NCI-H526 treated with DMSO at 0.1 percent for 48 hours (cell line): ENCODE measurements at regions not wholly inside any gene's neighbourhood (a gene's known extent, or its start where the extent isn't known, plus 50 kb on each side); places are given as distances from the start of the nearest gene placed in this dataset.
A peak's percentile ranks its signal among the peaks of the same experiment; 100 is the strongest.

Experiments used
- DNase-seq: peaks from one replicate; lab custom pipeline; 2025; lab: John Stamatoyannopoulos, UW

GRCh38 chr14:85263916-85264675 is 265.8 kb upstream of the FLRT2 start:
- no peak for DNase-seq

DNA sequence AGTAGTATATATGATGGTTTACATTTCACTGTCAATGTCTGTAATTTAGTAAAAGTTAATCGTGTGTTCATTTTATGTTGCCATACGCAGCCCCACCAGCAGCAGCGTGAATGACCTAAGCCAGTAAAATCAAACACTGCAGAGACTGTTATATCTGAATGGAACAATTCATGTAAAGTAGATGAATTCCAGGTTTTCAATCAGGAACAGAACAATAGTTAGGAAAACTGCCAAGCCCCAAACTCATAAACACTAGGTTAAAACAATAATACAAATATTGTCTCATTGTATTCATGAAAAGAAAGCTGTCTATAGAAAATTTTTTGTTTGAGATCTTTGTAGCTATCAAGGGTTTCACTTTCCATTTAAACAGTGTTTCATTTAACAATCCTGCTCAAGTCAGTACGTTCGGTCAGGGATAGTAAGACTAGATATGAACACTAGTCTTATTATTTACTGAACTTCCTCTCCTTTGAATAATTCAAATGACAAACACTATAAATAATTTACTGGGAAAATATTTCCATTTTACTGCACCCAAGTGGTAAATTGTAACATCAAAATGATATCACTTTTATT is 256.8 kb upstream of the FLRT2 start:
- DNase-seq: peak; percentile 62

GRCh38 chr14:85273952-85274351 is 256.0 kb upstream of the FLRT2 start:
- DNase-seq: no peak

DNA sequence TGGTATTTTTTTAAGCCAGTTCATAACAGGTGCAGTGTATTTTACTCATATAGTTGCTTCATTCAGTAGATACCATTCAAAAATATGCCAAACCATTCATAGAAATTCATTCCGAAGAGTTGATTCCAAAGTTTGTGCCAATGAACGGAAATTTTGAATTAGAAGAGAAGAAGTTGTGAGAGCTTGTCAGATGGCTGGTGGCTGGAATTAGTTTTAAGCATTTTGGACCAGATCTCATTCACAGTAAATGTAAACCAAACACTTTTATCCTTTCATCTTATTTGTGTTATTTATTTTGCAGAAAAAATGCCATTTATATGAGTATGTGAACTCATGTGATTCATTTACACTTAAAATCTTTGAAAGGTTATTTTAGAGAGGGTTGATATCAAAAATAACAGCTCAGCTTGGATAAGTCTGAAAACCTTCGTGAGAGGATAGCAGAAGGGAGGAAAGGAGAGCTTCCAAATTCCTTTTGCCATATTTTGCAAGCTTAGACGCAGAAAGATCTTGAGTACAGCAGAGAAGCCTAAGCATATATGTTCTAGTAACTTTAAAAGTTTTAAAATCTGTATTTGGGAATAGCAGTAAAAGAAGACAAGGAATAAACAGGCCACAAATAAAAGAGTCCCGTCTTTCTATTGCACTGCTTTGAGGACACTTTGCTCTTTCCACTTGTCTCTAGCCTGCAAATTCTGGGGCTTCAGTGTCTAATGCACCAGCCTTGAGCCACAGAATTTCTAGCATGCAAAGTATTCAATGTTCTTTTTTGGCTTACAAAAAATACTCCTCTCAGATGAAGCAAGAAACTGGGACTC is 253.6 kb upstream of the FLRT2 start:
- DNase-seq: no peak

DNA sequence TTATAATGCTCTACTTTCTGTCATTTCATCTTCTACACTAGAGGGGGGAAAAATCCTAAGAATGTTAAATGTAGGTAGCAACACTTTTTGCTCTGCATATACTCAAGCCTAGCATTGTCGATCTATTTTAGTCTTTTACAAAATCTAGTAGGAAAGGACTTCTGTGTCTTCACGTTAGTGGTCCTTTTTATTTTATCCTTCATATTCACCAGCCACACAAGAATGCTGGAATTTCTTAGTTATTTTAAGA is 253.0 kb upstream of the FLRT2 start:
- DNase-seq: no peak

DNA sequence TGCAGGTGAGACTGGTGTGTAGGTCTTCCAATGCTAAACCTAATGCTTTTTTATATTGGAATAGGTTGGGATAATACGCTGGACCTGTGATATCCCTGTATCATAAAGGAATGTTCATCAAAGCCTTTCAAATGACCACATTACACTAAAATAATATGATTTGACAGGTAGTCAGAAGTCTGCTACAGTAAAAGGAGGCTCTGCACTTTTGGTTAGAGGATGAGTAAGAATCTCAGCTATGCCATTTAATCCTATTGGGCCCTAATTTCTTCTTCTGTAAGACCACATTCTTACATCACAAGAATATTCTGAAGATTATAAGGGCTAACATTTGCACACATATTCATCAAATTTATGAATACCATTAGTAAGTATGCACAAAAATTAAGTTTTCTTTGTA is 250.5 kb upstream of the FLRT2 start:
- no peak for DNase-seq

DNA sequence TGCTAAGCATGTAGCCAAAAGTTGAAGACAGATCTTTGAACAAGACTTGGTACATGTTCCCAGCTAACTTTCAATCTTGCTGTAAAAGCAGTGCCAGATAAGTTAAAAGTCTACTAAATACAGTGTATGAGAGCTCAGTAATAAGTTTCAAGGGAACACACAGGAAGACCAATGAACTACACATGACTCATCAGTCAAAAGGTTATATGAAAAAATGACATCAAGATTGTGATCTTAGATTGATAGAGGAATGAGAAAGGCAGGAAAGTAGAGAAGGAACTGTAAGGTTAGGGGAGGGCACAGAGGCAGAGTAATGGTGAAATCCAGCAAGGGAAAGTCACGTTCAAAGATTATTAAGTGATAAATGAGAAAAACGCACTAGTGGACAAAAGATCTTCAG is 249.9 kb upstream of the FLRT2 start:
- DNase-seq: no peak

GRCh38 chr14:85281921-85282320 is 248.0 kb upstream of the FLRT2 start:
- DNase-seq: no peak

DNA sequence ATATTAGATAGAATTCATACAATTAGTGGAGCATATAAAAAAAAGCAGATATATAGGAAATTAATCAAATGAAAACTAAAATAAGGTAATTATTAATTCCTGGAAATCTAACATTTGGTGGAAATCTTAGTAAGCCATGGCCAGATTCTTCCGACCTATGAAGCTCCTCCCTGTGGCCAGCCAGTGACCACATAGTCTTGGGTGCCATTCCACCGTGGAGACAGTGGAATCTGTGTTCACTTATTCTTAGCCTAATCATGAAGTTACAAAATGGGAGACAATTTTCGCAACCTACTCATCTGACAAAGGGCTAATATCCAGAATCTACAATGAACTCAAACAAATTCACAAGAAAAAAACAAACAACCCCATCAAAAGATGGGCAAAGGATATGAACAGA is 241.9 kb upstream of the FLRT2 start:
- DNase-seq: no peak

- no peak for DNase-seq
Measured at GRCh38 chr14:85291731-85292130, 238.2 kb upstream of the FLRT2 start.

DNA sequence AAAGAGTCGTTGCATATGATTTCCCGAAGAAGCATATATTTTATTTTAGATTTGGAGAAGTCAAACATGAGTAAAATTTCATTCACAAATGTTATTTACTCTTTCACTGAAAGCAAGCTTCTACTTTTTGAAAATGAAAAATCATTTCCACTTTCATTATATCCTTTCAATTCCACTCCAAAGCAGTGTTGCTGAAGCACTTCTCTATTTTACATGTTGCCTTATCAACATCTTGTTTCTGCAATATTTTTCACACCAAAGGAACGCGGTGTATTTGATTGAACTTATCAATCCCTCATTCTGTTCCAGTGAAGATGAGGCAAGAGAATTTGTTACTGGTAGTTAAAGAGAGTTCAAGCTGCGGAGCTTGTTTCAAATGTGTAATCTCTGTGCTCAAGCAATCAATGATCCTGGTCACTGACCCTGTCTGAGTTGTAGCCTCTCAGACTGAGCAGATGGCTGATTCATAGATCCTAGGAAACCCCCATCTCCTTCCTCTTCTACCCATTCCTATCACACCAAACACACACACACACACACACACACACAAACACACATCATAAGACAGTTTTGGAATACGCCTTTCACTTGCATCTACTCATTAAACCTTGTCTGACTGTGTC is 236.2 kb upstream of the FLRT2 start:
- DNase-seq: no peak

DNA sequence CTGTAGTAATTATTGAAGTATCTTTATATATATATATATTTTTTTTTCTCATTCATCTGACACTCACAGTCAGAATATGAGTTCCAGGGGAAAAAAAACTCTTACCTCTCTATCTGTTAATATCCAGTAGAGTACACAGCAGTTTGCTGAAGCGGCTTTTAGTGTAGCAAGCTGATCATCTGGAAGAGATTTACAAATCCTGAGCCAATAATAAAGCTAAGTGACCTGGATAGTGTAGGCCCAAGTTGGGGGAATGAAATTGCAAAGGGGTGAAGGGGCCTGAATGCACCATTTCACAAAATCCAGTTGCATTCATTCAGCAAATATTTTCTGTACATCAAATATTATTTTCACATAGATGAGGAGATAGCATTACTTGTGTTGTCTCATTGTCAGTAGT is 234.6 kb upstream of the FLRT2 start:
- DNase-seq: no peak

DNA sequence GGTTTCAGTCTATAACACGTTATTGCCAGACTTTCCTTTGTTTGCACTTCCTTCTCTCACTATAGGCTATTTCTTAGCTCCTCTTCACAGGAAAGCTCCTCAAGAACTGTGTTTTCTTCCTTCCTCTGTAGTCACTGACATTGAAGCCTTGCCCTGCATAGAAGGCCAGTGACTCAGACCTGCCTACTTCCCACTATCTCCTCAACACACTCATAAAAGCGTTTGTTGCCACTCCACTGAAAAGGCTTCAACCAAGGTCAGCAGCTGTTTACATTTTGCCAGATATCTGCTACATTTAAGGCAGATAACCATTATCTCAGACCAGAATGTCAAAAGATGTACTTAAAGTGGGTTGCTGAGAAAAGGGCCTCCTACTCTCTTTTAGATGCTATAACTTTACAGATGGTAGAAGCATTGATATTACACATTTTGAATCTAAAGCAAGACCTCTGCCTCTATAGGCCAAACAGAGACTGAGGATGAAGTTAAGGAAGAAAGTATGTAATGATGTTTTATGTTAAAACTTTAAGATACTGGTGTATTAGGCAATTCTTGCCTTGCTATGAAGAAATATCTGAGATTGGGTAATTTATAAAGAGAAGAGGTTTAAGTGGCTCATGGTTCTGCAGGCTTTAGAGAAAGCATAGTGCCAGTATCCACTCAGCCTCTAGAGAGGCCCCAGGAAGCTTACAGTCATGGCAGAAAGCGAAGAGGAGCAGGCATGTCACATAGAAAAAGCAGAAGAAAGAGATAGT is 233.3 kb upstream of the FLRT2 start:
- no peak for DNase-seq

- no peak for DNase-seq
Measured at GRCh38 chr14:85300107-85300506, 229.8 kb upstream of the FLRT2 start.

DNA sequence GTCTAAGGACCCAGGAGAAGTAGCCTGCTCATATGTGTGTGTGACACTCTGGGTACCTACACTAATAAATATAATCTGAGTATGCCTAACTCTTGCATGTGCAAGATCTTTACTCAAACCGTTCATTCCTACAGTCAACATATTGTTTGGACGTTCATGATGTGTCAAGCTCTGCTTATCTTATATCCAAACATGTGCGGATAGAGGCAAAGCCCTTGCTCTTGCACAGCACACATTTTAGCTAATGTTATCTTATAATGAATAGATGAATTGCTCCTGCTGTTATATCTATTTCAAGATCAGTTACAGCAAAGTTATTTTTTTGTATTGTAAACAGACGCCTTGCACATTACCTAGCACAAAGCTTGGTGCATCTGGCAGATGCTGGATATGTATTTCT is 228.4 kb upstream of the FLRT2 start:
- DNase-seq: no peak

DNA sequence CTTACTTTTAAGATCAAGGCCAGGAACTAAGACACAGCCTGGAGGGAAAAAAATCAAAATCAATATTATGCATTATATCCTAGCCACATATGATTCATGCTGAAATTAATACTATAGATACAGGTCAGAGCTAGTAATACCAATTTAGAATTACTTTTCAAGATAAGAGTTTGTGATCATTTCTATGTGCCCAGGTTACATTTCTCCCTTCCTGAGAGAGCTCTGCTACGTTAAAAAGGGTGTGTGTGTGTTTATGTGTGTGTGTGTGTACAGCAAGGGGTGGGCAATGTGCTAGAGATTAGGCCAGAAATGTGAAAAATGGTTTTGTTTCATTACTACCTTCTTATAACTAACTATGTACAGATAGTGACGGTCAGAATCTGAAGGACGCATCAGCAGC is 223.9 kb upstream of the FLRT2 start:
- no peak for DNase-seq

DNA sequence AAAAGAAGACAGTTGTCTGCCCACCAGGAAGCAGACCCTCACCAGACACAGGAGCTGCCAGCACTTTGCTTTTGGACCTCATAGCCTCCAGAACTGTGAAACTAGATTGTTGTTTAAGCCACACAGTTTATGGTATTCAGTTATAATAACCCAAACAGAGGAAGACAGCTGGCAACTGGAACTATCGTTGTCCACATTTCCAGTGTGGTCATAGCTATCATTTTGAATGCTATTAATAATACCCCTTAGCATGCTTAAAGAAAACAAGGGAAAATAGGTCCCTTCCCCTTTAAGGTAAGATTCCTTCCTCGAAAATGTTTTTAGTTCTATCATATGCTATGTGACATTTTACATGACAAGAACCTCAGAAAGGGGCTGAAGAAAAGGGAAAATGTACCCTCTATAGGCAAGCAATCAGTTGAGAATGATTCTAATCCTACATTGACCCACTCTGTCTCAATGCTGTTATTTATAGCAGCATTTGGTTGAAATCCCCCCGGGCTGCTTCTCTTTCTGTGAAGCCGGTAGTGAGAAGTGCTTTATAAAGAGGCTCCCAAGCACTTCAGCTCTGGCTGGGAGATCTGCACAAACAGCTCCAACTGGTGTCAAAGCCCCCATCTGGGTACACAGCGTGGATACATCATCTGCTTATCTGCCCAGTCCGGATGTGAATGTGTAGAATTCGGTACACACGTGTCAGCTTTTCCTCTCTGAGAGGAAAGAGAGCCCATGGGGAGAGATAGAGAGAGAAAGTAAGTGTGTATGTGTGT is 221.2 kb upstream of the FLRT2 start:
- no peak for DNase-seq

GRCh38 chr14:85310491-85311272 is 219.3 kb upstream of the FLRT2 start:
- DNase-seq: no peak

DNA sequence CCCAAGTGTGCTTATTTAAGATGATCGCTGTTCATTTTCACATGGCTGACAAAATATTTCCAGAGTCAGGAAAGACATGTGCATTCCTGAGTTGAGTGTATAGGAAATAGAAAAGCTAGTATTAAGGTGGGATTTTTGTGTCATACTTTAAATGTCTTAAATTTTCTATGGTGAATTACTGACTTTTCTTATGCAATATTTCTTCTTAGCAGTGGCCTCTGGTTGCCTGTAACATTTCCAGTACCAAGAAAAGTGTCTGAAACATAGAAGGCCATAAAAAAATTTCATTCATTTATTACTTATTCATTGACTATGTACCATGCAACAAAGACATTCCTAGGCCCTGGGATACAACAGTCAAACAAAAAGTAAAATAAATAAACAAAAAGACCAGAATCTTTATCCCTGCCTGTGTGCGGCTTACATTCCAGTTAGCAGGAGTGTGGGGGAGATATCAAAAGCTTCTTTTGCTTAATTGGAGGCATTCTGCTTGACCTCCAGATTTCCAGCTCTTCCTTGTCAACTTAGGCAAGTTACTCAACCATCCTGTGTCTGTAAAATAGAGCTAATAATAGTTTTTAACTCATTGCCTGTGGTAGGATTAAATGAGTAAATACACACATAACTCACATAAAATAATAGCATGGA is 216.3 kb upstream of the FLRT2 start:
- no peak for DNase-seq

DNA sequence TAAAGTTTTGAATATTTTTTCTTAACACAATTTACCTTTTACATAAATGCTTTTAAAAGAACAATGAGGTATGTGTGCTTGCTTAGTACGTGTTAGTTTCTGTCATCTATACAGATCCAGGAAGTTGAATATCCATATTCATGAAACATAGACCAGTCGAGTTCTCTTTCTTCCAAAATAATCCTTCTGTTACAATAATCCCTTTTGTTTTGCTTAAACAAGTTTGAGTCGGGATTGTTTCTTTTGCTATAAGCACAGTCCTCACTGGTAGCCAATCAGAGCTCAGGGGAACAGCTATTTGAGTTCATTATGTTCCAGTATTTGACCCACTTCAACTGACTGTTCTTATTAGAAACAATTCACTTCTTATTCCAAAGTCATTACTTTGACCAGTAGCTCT is 214.7 kb upstream of the FLRT2 start:
- DNase-seq: peak; percentile 10
